T-helper 17 cell (primary cell): ENCODE measurements at regions not wholly inside any gene's neighbourhood (a gene's known extent, or its start where the extent isn't known, plus 50 kb on each side); places are given as distances from the start of the nearest gene placed in this dataset.
"Not testable (repeated sequence)": the region's sequence is repeated elsewhere in the genome, so short reads cannot be mapped to it uniquely, and the experiment has no call there.

Source experiments
- ATAC-seq: fragments of 150-1000 bp; cut with Tn5 transposase; 2 replicates; pipeline ENCODE4 v1.10.0; 2021; ENCODE audit warnings: mild to moderate bottlenecking, moderate library complexity
- DNase-seq, 3 donors: peaks; one replicate each; pipeline versions ENCODE4 v3.0.0 to v3.0.0-alpha.2; 2020 to 2021
- H3K9me3 ChIP-seq: one replicate; pipeline ENCODE4 v1.7.0; 2013; ENCODE audit warnings: low read length, mild to moderate bottlenecking; ENCODE audit not compliant: control insufficient read depth, poor library complexity, severe bottlenecking
- H3K27ac Mint-ChIP-seq: one replicate; pipeline ENCODE4 v1.8.0; 2022; ENCODE audit warnings: mild to moderate bottlenecking, moderate library complexity, mixed read lengths
- H3K27me3 Mint-ChIP-seq: one replicate; pipeline ENCODE4 v1.8.0; 2022; ENCODE audit warnings: mixed read lengths
- H3K36me3 Mint-ChIP-seq: one replicate; pipeline ENCODE4 v1.8.0; 2022; ENCODE audit warnings: low read depth, mixed read lengths
- H3K4me1 Mint-ChIP-seq: one replicate; pipeline ENCODE4 v1.8.0; 2022; ENCODE audit warnings: mild to moderate bottlenecking, mixed read lengths
- H3K4me3 Mint-ChIP-seq: one replicate; pipeline ENCODE4 v1.8.0; 2022; ENCODE audit warnings: mild to moderate bottlenecking, moderate library complexity, mixed read lengths

DNA sequence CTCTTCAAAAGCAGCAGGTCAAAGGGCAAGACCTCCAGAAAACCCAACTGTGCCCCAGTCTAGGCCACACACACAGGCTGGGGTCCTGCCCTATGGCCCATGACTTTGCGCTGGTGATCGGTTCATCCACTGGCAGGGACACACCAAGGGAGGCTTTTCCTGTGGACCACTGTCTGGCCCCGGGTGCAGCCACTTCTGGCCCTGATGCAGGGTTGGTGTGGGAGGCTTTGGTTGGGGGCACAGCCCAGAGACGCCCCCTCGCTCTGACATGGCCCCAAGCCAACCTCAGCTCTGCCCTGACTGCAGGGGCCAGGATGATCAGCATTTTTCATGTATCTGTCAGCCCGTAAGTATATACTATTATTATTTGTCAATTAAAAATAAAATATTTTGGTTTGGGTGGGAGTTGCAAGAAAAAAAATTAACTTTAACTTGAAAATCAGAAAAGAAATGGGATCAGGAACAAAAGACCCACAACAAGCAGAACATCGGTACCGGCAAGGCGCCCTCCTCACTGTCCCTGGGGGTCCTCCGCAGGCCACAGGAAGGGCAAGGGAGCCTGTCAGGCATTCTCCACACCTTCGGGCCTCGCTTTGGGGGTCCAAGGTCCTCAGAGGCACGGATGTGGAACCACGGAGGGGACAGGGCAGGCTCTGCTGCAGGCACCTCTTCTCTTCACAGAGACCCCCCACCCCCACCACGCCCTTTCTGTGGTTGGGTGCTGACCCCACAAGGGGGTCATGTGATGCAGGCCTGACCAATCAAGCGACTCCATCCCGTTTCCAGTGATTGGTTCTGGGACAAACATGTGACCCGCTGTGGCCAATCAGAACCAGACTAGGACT is 181.5 kb upstream of the SFSWAP start:
- H3K27ac Mint-ChIP-seq: no peak overlapping the region
- H3K9me3 ChIP-seq: no peaks in the 10 kb centered on the region
- ATAC-seq (no peak), DNase-seq (no peak)
- H3K4me1 Mint-ChIP-seq: peaks cover 5% of the 10 kb centered on the region
- peaks cover 12% of the 10 kb centered on the region for H3K27me3 Mint-ChIP-seq
- H3K36me3 Mint-ChIP-seq: no peaks in the 10 kb centered on the region
- no peak overlapping the region for H3K4me3 Mint-ChIP-seq

DNA sequence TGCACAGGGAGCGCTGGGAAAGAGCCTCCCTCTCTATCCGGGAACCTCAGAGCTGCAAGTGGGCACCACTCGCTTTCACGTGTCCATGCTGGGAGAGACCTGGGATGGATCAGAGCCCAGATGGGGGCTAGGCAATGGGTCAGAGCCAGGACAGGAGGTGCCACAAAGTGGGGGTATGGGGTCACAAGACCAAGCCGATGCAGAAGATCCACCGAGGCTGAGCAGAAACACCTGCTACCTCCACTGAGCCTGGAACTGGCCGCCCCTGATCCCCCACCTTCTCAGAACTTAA is 180.9 kb upstream of the SFSWAP start:
- no peak for DNase-seq
- Mint-ChIP-seq H3K4me3 (no peak overlapping the region), H3K4me1 (peaks cover 5% of the 10 kb centered on the region), H3K36me3 (no peaks in the 10 kb centered on the region), H3K27ac (no peak overlapping the region), H3K27me3 (peaks cover 12% of the 10 kb centered on the region)
- H3K9me3 ChIP-seq: no peaks in the 10 kb centered on the region
- ATAC-seq: no peak

- ATAC-seq (no peak), DNase-seq (no peak)
- peak overlapping the region; percentile 37 for H3K27ac Mint-ChIP-seq
- H3K4me1 Mint-ChIP-seq: peaks cover 5% of the 10 kb centered on the region
- no peaks in the 10 kb centered on the region for H3K36me3 Mint-ChIP-seq
- peaks cover 12% of the 10 kb centered on the region for H3K27me3 Mint-ChIP-seq
- H3K9me3 ChIP-seq: no peaks in the 10 kb centered on the region
- no peak overlapping the region for H3K4me3 Mint-ChIP-seq
Observed at GRCh38 chr12:131530422-131530821, 180.5 kb upstream of the SFSWAP start.

DNA sequence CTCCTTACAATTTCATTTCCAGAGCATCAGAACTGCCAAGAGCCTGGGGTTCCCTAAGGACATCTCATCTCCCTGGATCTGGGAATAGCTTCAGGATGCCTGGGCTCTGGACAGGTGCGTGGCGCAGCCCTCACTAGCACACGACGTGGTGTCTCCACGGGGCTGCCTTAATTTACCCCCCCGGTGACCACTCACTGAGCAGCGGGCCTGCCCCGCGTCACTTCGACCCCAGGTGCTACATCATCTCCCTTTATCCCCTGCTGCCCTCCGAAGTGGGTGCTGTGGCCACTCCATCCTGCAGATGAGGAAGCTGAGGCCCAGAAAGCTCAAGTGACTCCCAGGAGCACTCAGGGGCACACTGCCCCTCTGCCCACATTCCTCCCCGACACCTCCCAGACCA is 177.8 kb upstream of the SFSWAP start:
- DNase-seq: no peak
- no peak for ATAC-seq
- Mint-ChIP-seq H3K4me3 (no peak overlapping the region), H3K4me1 (peaks cover 5% of the 10 kb centered on the region), H3K27ac (no peak overlapping the region), H3K27me3 (peaks cover 12% of the 10 kb centered on the region), H3K36me3 (no peaks in the 10 kb centered on the region)
- H3K9me3 ChIP-seq: no peaks in the 10 kb centered on the region

DNA sequence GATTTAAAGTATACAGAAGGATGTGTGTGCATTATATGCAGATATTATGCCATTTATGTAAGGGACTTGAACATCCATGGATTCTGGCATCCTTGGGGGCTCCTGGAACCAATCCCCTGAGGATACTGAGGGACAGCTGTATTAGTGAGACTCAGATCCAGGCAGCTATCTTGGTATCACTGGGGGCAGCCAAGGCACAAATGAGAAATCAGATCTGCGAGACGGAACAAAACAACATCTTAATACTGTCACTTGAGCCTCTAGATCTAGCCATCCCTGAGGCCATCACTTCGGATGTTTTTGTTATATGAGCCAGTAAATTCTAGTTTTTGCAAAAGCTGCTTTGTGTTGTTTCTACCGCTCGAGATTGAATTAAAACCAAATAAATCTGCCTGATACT is 175.1 kb upstream of the SFSWAP start:
- ATAC-seq (no peak), DNase-seq (no peak)
- H3K9me3 ChIP-seq: no peaks in the 10 kb centered on the region
- H3K27ac Mint-ChIP-seq: no peak overlapping the region
- H3K4me1 Mint-ChIP-seq: peaks cover 5% of the 10 kb centered on the region
- peaks cover 12% of the 10 kb centered on the region for H3K27me3 Mint-ChIP-seq
- H3K4me3 Mint-ChIP-seq: no peak overlapping the region
- no peaks in the 10 kb centered on the region for H3K36me3 Mint-ChIP-seq

- H3K4me1 Mint-ChIP-seq: peaks cover 5% of the 10 kb centered on the region
- H3K27me3 Mint-ChIP-seq: peaks cover 12% of the 10 kb centered on the region
- ATAC-seq (peak; percentile 89), DNase-seq (peak in 1 of 3 donors; percentile 11)
- H3K36me3 Mint-ChIP-seq: no peaks in the 10 kb centered on the region
- H3K9me3 ChIP-seq: no peaks in the 10 kb centered on the region
- no peak overlapping the region for H3K27ac Mint-ChIP-seq
- H3K4me3 Mint-ChIP-seq: peak overlapping the region; percentile 1
Observed at GRCh38 chr12:131536337-131536736, 174.6 kb upstream of the SFSWAP start.

- DNase-seq (no peak), ATAC-seq (no peak)
- no peaks in the 10 kb centered on the region for H3K36me3 Mint-ChIP-seq
- H3K9me3 ChIP-seq: no peaks in the 10 kb centered on the region
- H3K4me1 Mint-ChIP-seq: peaks cover 4% of the 10 kb centered on the region
- H3K27ac Mint-ChIP-seq: no peak overlapping the region
- peak overlapping the region; percentile 1 for H3K4me3 Mint-ChIP-seq
- peaks cover 9% of the 10 kb centered on the region for H3K27me3 Mint-ChIP-seq
Observed at GRCh38 chr12:131536766-131537165, 174.1 kb upstream of the SFSWAP start.

DNA sequence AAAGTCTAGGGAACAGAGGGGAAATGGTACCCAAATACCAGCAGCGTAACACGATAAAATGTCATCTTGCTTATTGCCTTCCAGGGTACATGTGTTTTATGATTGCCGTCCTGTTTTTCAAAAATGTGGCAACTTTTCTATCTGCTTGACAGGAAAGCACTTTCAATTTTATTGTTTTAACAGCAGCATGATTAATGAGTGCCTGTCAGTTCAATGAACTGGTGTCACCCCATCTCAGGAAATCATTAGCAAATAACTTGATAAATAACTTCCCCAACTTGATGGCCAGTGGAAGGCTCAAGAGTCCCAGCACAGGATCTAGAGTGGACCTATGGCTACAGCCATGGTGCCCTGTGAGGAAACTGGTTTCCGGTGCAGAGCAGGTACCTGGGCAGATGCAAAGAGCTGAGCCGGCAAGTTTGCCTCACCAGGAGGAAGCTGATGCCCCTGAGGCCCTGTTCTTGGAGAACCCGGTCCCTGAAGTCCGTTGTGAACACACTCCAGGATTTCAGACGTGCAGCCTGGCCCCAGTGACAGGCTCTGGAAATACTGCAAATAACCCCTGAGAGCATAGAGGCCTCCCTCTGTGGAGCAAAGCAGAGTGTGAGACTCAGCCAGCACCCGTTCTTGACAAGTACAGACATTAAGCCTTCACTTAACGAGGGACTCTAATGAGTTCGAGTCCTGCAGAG is 173.5 kb upstream of the SFSWAP start:
- Mint-ChIP-seq H3K36me3 (no peaks in the 10 kb centered on the region), H3K27ac (no peak overlapping the region), H3K4me3 (no peak overlapping the region), H3K27me3 (peaks cover 3% of the 10 kb centered on the region), H3K4me1 (no peaks in the 10 kb centered on the region)
- H3K9me3 ChIP-seq: no peaks in the 10 kb centered on the region
- DNase-seq (no peak), ATAC-seq (no peak)

GRCh38 chr12:131539381-131539780 is 171.5 kb upstream of the SFSWAP start:
- no peaks in the 10 kb centered on the region for H3K36me3 Mint-ChIP-seq
- DNase-seq (no peak), ATAC-seq (no peak)
- no peaks in the 10 kb centered on the region for H3K4me1 Mint-ChIP-seq
- no peak overlapping the region for H3K4me3 Mint-ChIP-seq
- no peak overlapping the region for H3K27ac Mint-ChIP-seq
- H3K27me3 Mint-ChIP-seq: no peaks in the 10 kb centered on the region
- no peaks in the 10 kb centered on the region for H3K9me3 ChIP-seq

GRCh38 chr12:131540138-131540623 is 170.7 kb upstream of the SFSWAP start:
- no peak overlapping the region for H3K27ac Mint-ChIP-seq
- H3K36me3 Mint-ChIP-seq: no peaks in the 10 kb centered on the region
- no peaks in the 10 kb centered on the region for H3K9me3 ChIP-seq
- DNase-seq (no peak), ATAC-seq (no peak)
- H3K4me1 Mint-ChIP-seq: no peaks in the 10 kb centered on the region
- no peaks in the 10 kb centered on the region for H3K27me3 Mint-ChIP-seq
- no peak overlapping the region for H3K4me3 Mint-ChIP-seq

- not testable (repeated sequence) for H3K4me3 Mint-ChIP-seq, H3K36me3 Mint-ChIP-seq, H3K27me3 Mint-ChIP-seq, ATAC-seq, DNase-seq, H3K9me3 ChIP-seq, H3K27ac Mint-ChIP-seq, H3K4me1 Mint-ChIP-seq
Observed at GRCh38 chr12:131541512-131541911, 169.4 kb upstream of the SFSWAP start.

DNA sequence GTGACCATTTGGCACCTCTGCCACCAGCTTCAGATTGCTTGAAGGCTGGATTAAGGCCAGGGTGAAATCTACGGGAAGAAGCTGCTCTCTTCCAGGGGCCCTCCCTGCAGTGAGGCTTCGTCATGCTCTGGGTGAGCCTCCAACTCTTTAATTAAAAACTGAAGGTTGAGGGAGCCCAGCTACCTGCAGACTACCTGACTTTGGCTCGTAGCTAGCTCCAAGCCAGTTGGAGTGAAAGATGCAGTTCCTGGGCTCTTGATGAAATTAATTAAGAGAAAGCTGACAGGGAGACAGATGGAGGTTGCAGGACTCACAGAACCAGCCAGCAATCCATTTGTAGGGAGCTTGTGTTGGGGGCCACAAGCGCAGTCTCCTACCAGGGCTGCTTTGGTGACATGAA is 168.5 kb upstream of the SFSWAP start:
- no peak for DNase-seq
- Mint-ChIP-seq H3K27me3 (no peaks in the 10 kb centered on the region), H3K36me3 (no peaks in the 10 kb centered on the region), H3K27ac (no peak overlapping the region), H3K4me3 (no peak overlapping the region), H3K4me1 (no peaks in the 10 kb centered on the region)
- ATAC-seq: no peak
- H3K9me3 ChIP-seq: no peaks in the 10 kb centered on the region

DNA sequence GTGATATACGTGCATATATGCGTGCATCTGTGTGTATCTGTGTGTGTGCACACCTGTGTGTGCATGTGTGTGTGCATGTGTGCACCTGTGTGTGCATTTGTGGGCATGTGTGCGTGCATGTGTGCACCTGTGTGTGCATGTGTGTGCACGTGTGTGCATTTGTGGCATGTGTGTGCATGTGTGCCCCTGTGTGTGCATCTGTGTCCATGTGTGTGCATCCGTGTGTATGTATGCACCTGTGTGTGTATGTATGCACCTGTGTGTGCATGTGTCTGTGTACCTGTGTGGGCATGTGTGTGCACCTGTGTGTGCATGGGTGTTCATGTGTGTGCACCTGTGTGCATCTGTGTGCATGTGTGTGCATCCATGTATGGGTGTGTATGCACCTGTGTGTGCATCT is 167.8 kb upstream of the SFSWAP start:
- Mint-ChIP-seq H3K4me3 (no peak overlapping the region), H3K27ac (no peak overlapping the region), H3K27me3 (no peaks in the 10 kb centered on the region), H3K4me1 (no peaks in the 10 kb centered on the region), H3K36me3 (no peaks in the 10 kb centered on the region)
- DNase-seq (no peak), ATAC-seq (no peak)
- H3K9me3 ChIP-seq: no peaks in the 10 kb centered on the region

DNA sequence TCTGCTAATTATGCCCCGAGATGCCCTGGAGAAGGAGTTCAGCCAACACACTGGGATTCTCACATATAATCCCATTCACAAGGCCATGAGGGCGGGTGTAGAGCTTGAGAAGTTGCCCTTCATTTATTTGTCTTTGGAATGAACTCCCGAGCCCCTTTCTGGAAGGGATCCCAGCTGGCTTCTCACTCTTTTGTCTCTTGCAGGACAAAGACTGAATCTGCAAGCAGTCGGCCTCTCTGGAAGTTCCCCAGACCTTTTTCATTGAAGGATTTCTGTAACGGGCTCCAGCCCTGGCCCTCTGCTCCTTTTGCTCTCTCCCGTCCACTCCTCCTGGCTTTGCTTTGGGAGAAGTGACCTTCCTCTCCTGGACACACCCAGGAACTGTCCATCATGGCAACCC is 163.3 kb upstream of the SFSWAP start:
- peaks cover 6% of the 10 kb centered on the region for H3K27me3 Mint-ChIP-seq
- no peaks in the 10 kb centered on the region for H3K9me3 ChIP-seq
- no peak overlapping the region for H3K27ac Mint-ChIP-seq
- ATAC-seq (no peak), DNase-seq (no peak)
- H3K4me3 Mint-ChIP-seq: no peak overlapping the region
- no peaks in the 10 kb centered on the region for H3K4me1 Mint-ChIP-seq
- H3K36me3 Mint-ChIP-seq: no peaks in the 10 kb centered on the region
